Activated CD4-positive, CD25-positive, alpha-beta regulatory T cell (primary cell): ENCODE measurements at regions not wholly inside any gene's neighbourhood (a gene's known extent, or its start where the extent isn't known, plus 50 kb on each side); places are given as distances from the start of the nearest gene placed in this dataset.

Source experiments
- DNase-seq, 4 experiments: peaks; one replicate each; lab custom pipeline; 2025; lab: John Stamatoyannopoulos, UW

DNA sequence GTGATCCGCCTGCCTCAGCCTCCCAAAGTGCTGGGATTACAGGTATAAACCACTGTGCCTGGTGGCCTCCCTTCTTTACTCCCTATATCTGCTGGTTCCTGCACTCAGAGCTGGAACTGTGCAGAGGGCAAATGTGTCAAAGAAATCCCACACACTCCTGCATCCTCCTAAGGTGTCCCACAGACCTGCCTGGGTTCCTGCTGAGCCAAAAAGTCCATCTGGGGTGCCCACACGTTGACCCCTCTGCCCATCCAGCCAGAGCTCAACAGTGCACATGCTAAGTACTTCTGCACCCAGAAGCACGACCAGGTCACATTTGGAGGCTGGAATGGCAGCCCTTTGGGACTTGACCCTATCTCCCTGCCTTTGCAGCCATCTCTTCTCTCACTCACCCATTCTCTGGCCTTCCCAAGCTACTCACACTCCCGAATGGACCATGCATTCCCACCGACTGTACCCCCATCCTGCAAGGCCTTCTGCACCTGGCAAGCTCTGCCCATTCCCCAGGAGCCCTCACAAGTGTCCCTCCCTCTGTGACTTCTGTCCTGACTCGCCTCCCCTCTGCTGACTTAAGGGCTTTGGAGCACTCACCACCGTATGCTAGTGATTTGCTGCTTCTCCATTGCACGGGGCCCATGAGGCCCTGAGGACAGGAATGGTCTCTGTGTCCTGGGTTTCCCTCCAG lies 152.1 kb downstream of the KCTD15 start:
- DNase-seq: no peak

- DNase-seq: no peak
Measured at GRCh38 chr19:33950091-33950750, 153.6 kb downstream of the KCTD15 start.

- no peak for DNase-seq
Measured at GRCh38 chr19:33953023-33953422, 156.4 kb downstream of the KCTD15 start.

DNA sequence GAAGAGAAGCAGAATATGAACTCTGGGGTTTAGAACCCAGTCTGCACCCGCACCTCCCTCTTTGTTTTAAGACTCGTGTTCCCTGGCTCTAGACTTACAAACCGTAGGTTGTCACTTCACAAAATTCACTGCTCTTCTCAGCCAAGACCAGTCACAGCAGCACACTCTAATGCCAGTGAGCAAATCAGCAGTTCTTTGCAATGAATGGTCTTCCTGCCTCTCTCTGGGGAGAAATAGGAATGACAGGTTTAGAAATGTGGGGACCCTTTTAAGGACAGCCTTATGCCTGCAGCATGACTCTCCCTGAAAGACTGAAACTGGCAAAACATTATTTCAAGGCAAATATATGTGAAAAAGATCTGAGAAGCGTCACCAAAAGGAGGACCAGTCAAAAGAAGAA lies 156.9 kb downstream of the KCTD15 start:
- DNase-seq: no peak

GRCh38 chr19:33954686-33955085 lies 158.0 kb downstream of the KCTD15 start:
- DNase-seq: no peak

- DNase-seq: no peak
Measured at GRCh38 chr19:33956941-33957340, 160.3 kb downstream of the KCTD15 start.

DNA sequence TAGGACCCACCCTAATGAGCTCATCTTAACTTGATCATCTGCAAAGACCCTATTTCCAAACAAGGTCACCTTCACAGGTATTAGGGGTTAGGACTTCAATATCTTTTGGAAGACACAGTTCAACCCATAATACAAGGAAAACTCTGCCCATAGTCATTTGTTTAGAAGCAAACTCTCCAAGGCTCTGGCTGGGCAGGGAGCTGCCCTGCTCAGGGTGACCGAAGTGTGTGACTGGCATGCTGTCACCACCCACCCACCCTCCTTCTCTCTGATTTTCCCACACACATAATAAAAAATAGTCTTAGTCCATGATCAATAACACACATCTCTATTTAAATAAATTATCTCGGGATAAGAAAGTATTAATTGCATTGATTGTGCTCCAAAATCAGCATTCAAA lies 161.1 kb downstream of the KCTD15 start:
- no peak for DNase-seq

- DNase-seq: no peak
Measured at GRCh38 chr19:33960566-33960965, 163.9 kb downstream of the KCTD15 start.

DNA sequence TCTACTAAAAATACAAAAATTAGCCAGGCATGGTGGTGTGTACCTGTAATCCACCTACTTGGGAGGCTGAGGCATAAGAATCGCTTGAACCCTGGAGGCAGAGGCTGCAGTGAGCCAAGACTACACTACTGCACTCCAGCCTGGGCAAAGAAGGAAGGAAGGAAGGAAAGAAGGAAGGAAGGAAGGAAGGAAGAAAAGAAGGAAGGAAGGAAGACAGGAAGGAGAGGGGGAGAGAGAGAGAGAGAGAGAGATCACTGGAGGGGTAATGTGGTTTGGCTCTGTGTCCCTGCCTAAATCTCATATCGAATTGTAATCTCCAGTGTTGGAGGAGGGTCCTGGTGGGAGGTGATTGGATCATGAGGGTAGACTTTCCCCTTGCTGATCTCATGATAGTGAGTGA lies 165.5 kb downstream of the KCTD15 start:
- no peak for DNase-seq

DNA sequence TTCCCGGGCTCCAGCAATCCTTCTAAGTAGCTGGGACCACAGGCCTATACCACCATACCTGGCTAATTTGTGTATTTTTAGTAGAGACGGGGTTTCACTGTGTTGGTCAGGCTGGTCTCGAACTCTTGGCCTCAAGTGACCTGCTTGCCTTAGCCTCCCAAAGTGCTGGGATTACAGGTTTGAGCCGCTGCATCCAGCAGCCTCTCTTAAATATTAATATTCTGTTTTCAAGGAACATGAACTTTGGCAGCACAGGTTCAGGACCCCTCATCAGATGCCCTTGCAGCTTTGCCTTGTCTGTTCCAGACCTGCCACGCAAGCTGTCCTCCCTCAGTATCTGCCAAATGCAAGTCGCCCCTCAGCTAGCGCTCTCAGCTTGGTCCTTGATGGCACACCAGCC lies 166.8 kb downstream of the KCTD15 start:
- no peak for DNase-seq

- DNase-seq: no peak
Measured at GRCh38 chr19:33971073-33971472, 174.4 kb downstream of the KCTD15 start.

- DNase-seq: no peak
Measured at GRCh38 chr19:33977756-33978685, 181.4 kb downstream of the KCTD15 start.

GRCh38 chr19:33982706-33983105 lies 186.0 kb downstream of the KCTD15 start:
- no peak for DNase-seq

DNA sequence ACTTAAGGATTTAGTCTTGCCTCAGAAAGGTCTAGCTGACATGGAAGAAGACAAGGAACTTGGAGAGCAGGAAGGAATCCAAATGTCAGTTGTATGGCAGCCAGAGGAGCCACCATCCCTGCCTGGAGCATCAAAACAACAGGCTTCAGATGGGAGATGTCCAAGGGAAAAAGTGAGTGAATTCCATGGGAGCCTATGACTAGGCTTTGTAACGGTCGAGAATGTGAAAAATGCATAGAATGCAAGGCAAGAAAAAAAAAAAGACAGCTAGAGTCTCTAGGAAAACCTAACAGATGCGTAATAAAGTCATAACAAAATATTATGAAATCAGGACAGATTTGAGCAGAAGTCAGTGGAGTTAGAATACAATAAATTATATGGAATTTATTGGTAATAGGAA lies 183.7 kb upstream of the LSM14A start:
- DNase-seq: no peak

DNA sequence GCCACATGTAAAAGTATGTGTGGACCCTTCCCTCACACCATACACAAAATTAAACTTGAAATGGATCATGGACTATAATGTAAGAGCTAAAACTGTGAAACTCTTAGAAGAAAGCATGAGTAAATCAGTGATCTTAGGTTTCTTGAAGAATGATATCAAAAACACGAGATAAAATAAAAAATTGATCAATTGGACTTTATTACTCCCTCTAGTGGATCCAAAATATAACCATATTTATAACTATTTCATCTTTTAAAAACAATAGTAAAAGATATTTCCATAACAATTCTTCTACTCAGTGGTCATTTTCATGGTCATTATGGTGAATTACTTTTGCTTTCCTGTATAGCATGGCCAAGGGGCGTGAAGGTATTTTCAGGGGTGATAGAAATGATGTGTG lies 174.6 kb upstream of the LSM14A start:
- no peak for DNase-seq

DNA sequence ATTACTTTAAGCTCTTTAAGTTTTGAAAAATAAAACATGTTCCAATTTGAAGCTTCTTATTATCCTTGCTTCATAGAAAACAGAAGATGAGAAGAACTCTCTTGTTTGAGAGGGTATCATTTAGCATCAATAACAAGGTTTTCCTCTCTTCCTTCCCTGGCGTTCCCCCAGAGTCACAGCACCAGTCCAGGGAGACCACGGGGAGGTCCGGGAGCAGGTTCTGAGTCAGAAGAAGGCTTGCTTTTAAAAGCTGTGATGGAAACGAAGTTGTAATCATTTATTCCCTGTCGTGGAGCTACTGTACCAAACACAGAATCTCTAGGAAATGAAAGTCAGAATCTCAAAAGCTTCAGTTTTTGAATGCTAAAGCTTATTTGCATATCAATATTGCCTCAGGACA lies 174.0 kb upstream of the LSM14A start:
- DNase-seq: no peak

- DNase-seq: no peak
Measured at GRCh38 chr19:33998739-33999345, 173.5 kb upstream of the LSM14A start.

DNA sequence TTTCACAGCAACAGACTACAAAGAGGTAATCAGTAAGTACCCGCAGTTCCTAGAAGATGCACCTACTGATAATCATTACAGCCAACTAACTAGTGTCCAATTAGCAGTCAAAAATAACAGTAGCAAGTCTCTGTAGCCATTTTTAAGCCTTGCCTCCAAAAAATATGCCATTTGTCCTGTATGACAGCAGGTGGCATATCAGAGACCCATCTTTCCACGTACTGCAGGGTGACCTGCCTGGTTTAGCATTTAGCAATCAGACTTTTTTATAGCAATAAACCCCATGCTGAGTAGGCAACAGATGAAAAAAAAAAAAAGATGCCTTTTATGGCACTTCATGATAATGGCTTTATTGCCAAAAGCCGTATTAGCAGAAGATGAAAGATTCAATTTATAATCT lies 155.3 kb upstream of the LSM14A start:
- DNase-seq: no peak

GRCh38 chr19:34017601-34018000 lies 154.7 kb upstream of the LSM14A start:
- no peak for DNase-seq

GRCh38 chr19:34018546-34018945 lies 153.8 kb upstream of the LSM14A start:
- no peak for DNase-seq

- no peak for DNase-seq
Measured at GRCh38 chr19:34023381-34023780, 148.9 kb upstream of the LSM14A start.

GRCh38 chr19:34033880-34034279 lies 138.4 kb upstream of the LSM14A start:
- no peak for DNase-seq
